Cerebellar cortex (tissue), 1 donor: ENCODE measurements at regions not wholly inside any gene's neighbourhood (a gene's known extent, or its start where the extent isn't known, plus 50 kb on each side); places are given as distances from the start of the nearest gene placed in this dataset.

ENCODE experiments used
- DNase-seq: peaks from one replicate; pipeline ENCODE4 v3.0.0-alpha.2; 2015; ENCODE audit warnings: low spot score

GRCh38 chr10:29163746-29164145, 125.1 kb upstream of the LYZL1 start:
- no peak for DNase-seq

GRCh38 chr10:29166713-29167112, 122.2 kb upstream of the LYZL1 start:
- no peak for DNase-seq

GRCh38 chr10:29169021-29169420, 119.8 kb upstream of the LYZL1 start:
- no peak for DNase-seq

GRCh38 chr10:29171717-29172116, 117.2 kb upstream of the LYZL1 start:
- DNase-seq = no peak

- no peak for DNase-seq
Measured at GRCh38 chr10:29174389-29174788, 114.5 kb upstream of the LYZL1 start.

GRCh38 chr10:29176845-29177832, 111.7 kb upstream of the LYZL1 start:
- peak; percentile 34 for DNase-seq

GRCh38 chr10:29181936-29182335, 106.9 kb upstream of the LYZL1 start:
- DNase-seq = no peak

GRCh38 chr10:29183301-29183945, 105.4 kb upstream of the LYZL1 start:
- no peak for DNase-seq

GRCh38 chr10:29184205-29185000, 104.5 kb upstream of the LYZL1 start:
- no peak for DNase-seq

- DNase-seq = no peak
Measured at GRCh38 chr10:29185050-29185449, 103.8 kb upstream of the LYZL1 start.

- DNase-seq = no peak
Measured at GRCh38 chr10:29186221-29186620, 102.6 kb upstream of the LYZL1 start.

GRCh38 chr10:29189256-29189655, 99.6 kb upstream of the LYZL1 start:
- no peak for DNase-seq

GRCh38 chr10:29191674-29192073, 97.2 kb upstream of the LYZL1 start:
- no peak for DNase-seq

GRCh38 chr10:29199339-29199738, 89.5 kb upstream of the LYZL1 start:
- DNase-seq = no peak

GRCh38 chr10:29199941-29200679, 88.8 kb upstream of the LYZL1 start:
- no peak for DNase-seq

GRCh38 chr10:29202386-29202940, 86.4 kb upstream of the LYZL1 start:
- no peak for DNase-seq

- DNase-seq = no peak
Measured at GRCh38 chr10:29203432-29203831, 85.4 kb upstream of the LYZL1 start.

GRCh38 chr10:29204070-29204800, 84.6 kb upstream of the LYZL1 start:
- DNase-seq = no peak

- DNase-seq = no peak
Measured at GRCh38 chr10:29205787-29206186, 83.1 kb upstream of the LYZL1 start.

GRCh38 chr10:29208845-29209244, 80.0 kb upstream of the LYZL1 start:
- DNase-seq = no peak

- DNase-seq = no peak
Measured at GRCh38 chr10:29209830-29210229, 79.0 kb upstream of the LYZL1 start.
